ENCODE measurements at regions not wholly inside any gene's neighbourhood (a gene's known extent, or its start where the extent isn't known, plus 50 kb on each side); places are given as distances from the start of the nearest gene placed in this dataset.
"Not testable (repeated sequence)": the region's sequence is repeated elsewhere in the genome, so short reads cannot be mapped to it uniquely, and the experiment has no call there.

DNA sequence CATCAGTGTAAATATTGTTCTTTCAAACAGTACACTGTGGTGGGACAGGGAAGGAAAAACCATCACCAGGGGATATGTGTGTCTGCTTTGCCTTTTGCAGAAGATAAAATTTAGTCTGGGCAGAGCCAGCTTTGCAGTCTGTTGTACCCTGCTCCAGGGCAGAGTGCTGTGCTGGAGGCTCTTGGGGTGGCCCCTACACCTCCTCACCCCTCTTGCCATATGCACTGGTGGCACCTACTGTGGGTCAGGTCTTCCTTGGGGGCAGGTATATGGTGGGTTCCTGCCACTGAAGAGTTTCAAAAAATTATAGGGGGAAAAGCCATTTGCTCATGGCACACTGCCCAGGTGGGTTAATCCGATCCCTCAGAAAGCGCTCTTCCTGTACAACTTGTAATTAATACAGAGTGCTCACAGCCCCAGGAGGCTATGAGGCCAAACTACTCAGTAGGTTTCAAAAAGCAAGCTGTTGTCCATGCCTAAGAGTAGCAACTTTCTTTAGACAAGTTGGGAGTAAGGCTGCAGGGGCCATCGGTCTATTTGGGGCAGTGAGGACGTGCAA lies 112.7 kb upstream of the BMPER start:
- DNase-seq, result no peak

DNA sequence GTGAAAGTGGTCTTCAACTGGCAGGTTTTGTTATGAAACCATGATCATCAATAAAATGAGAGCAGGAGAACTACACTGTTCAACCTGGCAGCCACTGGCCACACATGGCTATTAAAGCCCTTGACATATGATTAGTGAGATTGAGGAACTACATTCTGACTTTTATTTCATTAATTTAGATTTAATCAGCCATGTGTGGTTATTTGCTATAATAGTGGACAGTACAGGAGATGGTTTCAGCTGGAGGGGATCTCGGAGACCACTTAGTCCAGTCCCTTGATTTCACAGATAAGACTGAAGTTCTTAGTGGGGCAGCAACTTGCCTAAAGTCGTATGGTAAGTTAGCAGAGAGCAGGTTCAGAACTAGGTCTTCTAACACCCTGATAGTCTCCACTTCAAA lies 111.7 kb upstream of the BMPER start:
- no peak for DNase-seq

DNA sequence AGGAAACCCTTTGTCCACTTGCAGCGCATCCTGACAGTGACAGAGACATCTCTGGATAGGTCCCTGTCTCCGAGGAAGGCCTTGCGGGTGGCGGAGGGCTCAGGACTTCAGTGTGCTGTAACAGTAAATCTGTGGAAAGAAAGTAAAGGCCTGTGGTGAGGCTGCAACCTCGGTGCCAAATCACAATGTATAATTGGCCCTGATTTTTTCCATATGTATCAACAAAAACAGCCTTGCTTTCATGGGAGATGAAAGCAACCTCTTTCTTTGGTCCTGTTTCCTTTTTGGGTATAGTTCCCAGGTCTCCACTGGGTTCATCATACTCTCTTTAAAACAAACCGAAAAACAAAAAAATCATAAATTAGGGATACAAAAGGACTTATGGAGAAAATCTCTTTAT lies 110.9 kb upstream of the BMPER start:
- DNase-seq, result no peak

DNA sequence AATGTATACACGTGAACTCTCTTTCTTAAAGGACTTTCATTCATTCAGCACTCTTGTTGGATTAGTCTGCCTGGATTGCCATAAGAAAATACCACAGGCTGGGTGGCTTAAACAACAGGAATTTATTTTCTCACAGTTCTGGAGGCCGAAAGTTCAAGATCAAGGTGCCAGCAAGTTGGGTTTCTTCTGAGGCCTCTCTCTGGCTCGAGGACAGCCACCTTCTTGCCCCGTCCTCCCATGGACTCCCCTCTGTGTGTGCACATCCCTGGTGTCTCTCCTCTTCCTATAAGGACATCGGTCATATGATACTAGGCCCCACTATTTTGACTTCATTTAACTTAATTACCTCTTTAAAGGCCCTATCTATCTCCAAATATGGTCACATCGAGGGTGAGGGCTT lies 110.4 kb upstream of the BMPER start:
- DNase-seq, result no peak

DNA sequence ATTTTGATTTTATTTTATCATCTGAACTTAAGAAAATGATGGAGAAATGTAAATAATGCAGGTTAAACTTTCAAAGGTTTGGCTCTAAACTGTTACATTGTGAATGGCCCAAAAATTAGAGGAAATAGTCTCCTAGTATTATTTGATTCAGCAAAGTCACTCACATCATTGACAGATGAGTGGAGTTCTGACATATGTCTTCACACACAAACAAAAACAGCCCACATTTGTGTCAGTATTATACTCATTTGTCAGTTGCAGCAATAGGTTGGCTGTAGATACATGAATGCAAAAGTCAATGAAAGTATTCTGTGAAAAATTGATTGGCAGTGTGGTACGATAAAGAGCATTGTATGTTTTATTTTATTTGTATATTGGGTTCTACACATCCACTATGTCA lies 108.8 kb upstream of the BMPER start:
- no peak for DNase-seq

GRCh38 chr7:33797512-33797911 lies 107.8 kb upstream of the BMPER start:
- not testable (repeated sequence) for DNase-seq

- no peak for DNase-seq
These were observed 106.5 kb upstream of the BMPER start for GRCh38 chr7:33798686-33799325.

- DNase-seq, result no peak
These were observed 105.6 kb upstream of the BMPER start for GRCh38 chr7:33799766-33800165.

GRCh38 chr7:33802600-33802999 lies 102.7 kb upstream of the BMPER start:
- no peak for DNase-seq

GRCh38 chr7:33804140-33804660 lies 101.1 kb upstream of the BMPER start:
- DNase-seq, result no peak

DNA sequence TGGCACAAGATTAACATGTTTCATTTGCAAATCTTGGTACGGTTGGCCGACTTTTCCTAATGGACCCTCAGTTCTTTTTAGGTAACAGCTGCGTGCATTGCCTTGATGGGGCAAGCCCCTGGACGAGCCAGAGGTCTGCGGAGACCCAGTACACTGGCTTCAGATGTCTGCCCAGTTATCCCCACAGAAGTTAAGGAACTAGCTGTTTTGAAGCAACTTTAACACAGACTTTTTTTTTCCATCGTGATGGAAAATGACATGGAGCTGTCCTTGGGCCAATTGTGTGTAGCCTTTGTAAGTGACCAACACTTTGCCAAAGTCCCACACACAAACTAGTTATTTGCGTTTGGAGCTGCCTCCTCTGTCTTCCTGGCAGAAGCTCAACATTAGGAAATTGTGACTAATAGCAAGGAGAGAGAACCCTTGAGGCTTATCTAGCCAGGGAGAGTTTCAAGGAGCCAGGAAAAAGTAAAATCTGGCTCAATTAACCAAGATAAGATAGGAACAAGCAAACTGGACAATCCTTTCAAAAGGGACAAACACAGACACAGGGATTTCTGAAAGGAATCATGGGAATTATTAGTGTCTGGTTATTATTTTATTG lies 99.6 kb upstream of the BMPER start:
- no peak for DNase-seq

- no peak for DNase-seq
These were observed 98.8 kb upstream of the BMPER start for GRCh38 chr7:33806298-33807154.

GRCh38 chr7:33807155-33807530 lies 98.2 kb upstream of the BMPER start:
- DNase-seq, result no peak

DNA sequence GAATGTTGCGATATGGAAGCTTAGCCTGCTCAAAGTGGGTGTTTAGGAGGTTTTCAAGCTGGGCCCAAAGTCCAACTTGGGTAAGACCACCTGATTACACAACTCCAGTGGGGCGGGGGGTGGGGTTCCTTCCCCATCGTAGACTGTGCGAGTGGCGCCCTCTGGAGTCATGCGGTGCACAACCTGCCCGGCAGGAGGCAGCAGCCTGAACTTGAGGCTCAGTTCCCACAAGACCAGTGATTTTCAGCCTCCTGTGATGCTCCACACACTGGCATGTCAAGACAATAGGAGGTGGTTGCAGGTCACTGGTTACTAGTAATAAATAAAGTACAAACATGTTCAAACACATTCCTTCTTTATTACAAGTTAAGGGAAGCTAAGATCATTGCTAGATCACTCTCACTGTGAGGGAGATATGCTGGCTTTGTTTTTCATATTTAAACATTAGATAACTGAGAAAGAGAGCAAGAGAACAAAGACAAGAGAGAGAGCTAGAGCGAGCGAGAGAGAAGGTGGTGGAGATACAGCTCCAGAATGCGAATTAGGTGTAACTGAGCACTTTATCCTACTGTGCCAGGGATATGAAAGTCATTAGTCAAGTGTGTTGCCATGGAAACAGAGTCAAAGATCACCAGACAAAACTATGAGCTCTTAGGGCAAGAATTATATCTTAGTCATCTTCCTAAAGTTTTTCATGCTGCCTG lies 97.4 kb upstream of the BMPER start:
- DNase-seq, result no peak

DNA sequence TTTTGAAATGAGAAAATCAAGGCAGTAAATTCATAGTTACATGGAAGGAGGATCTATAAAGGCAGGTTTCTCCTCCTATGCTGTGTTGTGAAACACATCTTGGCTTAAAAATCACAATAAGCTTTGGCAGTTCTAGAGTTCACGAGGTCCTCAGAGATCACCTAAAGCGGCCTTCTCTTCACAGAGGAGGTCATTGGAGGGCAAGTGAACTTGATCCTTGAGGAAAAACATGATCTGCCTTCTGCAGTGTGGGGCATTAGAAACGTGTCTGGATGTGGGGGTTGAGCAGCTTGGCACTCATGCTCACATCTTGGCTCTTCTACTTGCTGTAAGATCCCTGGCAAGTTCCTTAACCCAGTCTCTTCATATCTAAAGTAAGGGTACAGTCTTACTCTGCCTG lies 96.1 kb upstream of the BMPER start:
- DNase-seq, result no peak

- no peak for DNase-seq
These were observed 95.0 kb upstream of the BMPER start for GRCh38 chr7:33810356-33810755.

DNA sequence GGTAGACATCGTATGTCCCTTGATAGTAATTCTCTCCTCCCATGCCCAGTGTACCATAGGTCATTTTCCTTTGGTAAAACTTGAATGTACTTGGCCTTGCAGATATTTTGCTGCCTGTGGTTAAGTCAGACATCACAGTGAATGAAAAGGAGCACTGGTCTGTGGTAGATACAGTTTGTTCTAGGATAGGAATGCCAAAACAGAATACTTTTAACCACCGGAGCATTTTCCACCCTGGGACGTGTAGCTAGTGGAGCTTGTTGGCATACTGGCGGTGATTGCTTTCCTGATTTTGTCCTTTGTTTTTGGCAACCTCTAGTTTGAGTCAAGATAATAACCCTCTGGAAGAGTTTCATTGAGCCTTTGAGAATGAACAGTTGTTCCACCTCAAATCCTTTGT lies 92.0 kb upstream of the BMPER start:
- DNase-seq, result no peak

DNA sequence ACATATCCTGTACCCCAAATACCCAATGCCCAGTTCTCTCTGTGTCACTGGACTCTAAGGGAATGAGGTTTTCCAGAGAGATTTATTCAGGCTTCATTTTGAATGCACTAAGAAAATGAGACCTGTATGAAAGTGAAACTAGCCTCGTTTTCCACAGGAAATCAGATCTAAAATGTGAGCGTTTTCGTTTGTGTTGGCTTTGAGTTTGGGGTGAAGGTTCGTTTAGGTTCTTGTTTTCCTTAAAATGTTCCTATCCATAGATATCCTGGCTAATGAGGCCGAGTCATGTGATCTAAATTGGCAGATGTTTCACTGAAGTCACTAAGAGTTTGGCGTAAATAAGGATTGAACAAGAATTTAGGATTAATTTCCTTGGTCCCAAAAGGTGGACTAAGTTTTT lies 90.9 kb upstream of the BMPER start:
- DNase-seq, result no peak

GRCh38 chr7:33814936-33815335 lies 90.4 kb upstream of the BMPER start:
- no peak for DNase-seq

- no peak for DNase-seq
These were observed 90.0 kb upstream of the BMPER start for GRCh38 chr7:33815336-33815735.

DNA sequence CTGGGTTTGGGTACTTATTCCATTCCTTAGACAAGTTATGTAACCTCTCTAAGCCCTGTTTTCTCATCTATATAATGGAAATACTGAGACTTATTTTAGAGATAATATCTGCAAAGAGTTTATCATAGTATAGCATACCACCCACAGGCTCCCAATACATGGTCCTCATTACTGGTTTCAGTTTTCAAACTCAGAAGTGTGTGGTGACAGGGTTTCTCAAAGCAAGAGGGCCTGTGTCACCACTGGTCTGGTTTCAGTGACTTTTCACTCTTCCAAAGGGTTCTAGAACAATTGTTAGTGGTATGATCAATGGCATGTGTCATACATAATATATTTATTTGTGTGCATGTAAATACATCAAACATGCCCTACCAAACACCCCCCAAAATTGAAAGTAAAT lies 89.2 kb upstream of the BMPER start:
- no peak for DNase-seq

GRCh38 chr7:33819658-33820057 lies 85.7 kb upstream of the BMPER start:
- no peak for DNase-seq

DNA sequence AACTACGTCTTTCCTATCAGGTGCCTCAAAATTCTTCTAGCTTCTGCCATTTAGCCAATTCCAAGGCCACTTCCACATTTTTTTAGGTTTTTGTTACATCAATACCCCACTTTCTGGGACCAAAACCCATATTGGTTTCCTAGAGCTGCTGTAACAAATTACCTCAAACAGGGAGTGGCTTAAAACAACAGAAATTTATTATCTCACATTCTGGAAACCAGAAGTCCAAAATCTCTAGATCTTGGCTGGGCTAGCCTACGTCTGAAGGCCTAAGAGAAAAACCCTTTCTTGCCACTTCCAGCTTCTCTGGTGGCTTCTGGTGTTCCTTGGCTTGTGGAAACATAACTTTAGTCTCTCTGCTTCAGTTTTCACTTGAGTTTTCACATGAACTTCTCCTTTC lies 85.1 kb upstream of the BMPER start:
- no peak for DNase-seq
